ENCODE measurements at regions not wholly inside any gene's neighbourhood (a gene's known extent, or its start where the extent isn't known, plus 50 kb on each side); places are given as distances from the start of the nearest gene placed in this dataset.

GRCh38 chr6:14655201-14656061 lies 537.9 kb downstream of the CD83 start:
- DNase-seq, result no peak

GRCh38 chr6:14656078-14656521 lies 538.5 kb downstream of the CD83 start:
- no peak for DNase-seq

- DNase-seq, result no peak
Observed at GRCh38 chr6:14656649-14657048, 539.1 kb downstream of the CD83 start.

GRCh38 chr6:14658030-14658429 lies 540.5 kb downstream of the CD83 start:
- DNase-seq, result no peak

GRCh38 chr6:14658886-14659561 lies 541.5 kb downstream of the CD83 start:
- no peak for DNase-seq

GRCh38 chr6:14659841-14660240 lies 542.3 kb downstream of the CD83 start:
- no peak for DNase-seq

- DNase-seq, result peak; percentile 49
Observed at GRCh38 chr6:14660806-14661579, 543.4 kb downstream of the CD83 start.

- no peak for DNase-seq
Observed at GRCh38 chr6:14661691-14662090, 544.1 kb downstream of the CD83 start.

- DNase-seq, result no peak
Observed at GRCh38 chr6:14664112-14664601, 546.6 kb downstream of the CD83 start.

GRCh38 chr6:14664621-14665315 lies 547.2 kb downstream of the CD83 start:
- no peak for DNase-seq

GRCh38 chr6:14665827-14666724 lies 548.5 kb downstream of the CD83 start:
- peak; percentile 41 for DNase-seq

- DNase-seq, result no peak
Observed at GRCh38 chr6:14670806-14671205, 553.2 kb downstream of the CD83 start.

GRCh38 chr6:14671261-14671681 lies 553.7 kb downstream of the CD83 start:
- DNase-seq, result no peak

- no peak for DNase-seq
Observed at GRCh38 chr6:14671937-14672336, 554.4 kb downstream of the CD83 start.

GRCh38 chr6:14673201-14673600 lies 555.6 kb downstream of the CD83 start:
- no peak for DNase-seq

- DNase-seq, result no peak
Observed at GRCh38 chr6:14674458-14674857, 556.9 kb downstream of the CD83 start.

- no peak for DNase-seq
Observed at GRCh38 chr6:14674867-14675648, 557.5 kb downstream of the CD83 start.

- no peak for DNase-seq
Observed at GRCh38 chr6:14676064-14676463, 558.5 kb downstream of the CD83 start.

- DNase-seq, result no peak
Observed at GRCh38 chr6:14676977-14677781, 559.6 kb downstream of the CD83 start.

Data from stimulated activated CD4-positive, alpha-beta T cell treated with anti-CD3 and anti-CD28 coated beads, Interleukin-4, amount 100 ng/mL, for 24 hours (primary cell).